GM23338 (cell line): ENCODE measurements at regions not wholly inside any gene's neighbourhood (a gene's known extent, or its start where the extent isn't known, plus 50 kb on each side); places are given as distances from the start of the nearest gene placed in this dataset.

Experiments
- ATAC-seq: fragments of 200-7000 bp; cut with Tn5 transposase; 3 replicates; pipeline ENCODE4 v1.9.1; 2020
- DNase-seq: peaks from one replicate; pipeline ENCODE4 v3.0.0-alpha.2; 2015; ENCODE audit warnings: low spot score
- H2AFZ ChIP-seq: fragments of 200-600 bp; sonication (generic); 2 replicates; pipeline ENCODE4 v1.8.0; 2016; ENCODE audit warnings: antibody characterized with exemption, mild to moderate bottlenecking, moderate library complexity
- H3F3A ChIP-seq: fragments of 200-600 bp; sonication (generic); replicated peaks from 2 replicates; pipeline ENCODE4 v1.8.0; 2017; ENCODE audit warnings: antibody characterized with exemption, mixed run types, low read depth
- H3K27ac ChIP-seq: fragments of 200-600 bp; sonication (generic); 2 replicates; pipeline ENCODE4 v1.6.1; 2016; ENCODE audit warnings: low read depth
- H3K27me3 ChIP-seq: fragments of 200-600 bp; sonication (generic); 2 replicates; pipeline ENCODE4 v1.8.0; 2016; ENCODE audit warnings: mild to moderate bottlenecking, mixed run types, moderate library complexity; ENCODE audit not compliant: insufficient read depth
- H3K36me3 ChIP-seq: fragments of 200-600 bp; sonication (generic); 2 replicates; pipeline ENCODE4 v1.8.0; 2016; ENCODE audit warnings: mild to moderate bottlenecking; ENCODE audit not compliant: insufficient read depth
- H3K4me1 ChIP-seq: fragments of 200-600 bp; sonication (generic); 2 replicates; pipeline ENCODE4 v1.8.0; 2016; ENCODE audit warnings: mild to moderate bottlenecking, moderate library complexity; ENCODE audit not compliant: insufficient read depth
- H3K4me2 ChIP-seq: fragments of 200-600 bp; sonication (generic); 2 replicates; pipeline ENCODE4 v1.7.1; 2017; ENCODE audit warnings: mixed run types
- H3K4me3 ChIP-seq: fragments of 200-600 bp; sonication (generic); 2 replicates; pipeline ENCODE4 v1.6.1; 2016; ENCODE audit warnings: mixed run types
- H3K79me2 ChIP-seq: fragments of 200-600 bp; sonication (generic); replicated peaks from 2 replicates; pipeline ENCODE4 v1.8.0; 2017; ENCODE audit warnings: mild to moderate bottlenecking; ENCODE audit not compliant: insufficient read depth
- H3K9me2 ChIP-seq: fragments of 200-600 bp; sonication (generic); 2 replicates; pipeline ENCODE4 v1.8.0; 2017; ENCODE audit not compliant: insufficient read depth
- H4K20me1 ChIP-seq: fragments of 200-600 bp; sonication (generic); replicated peaks from 2 replicates; pipeline ENCODE4 v1.8.0; 2017; ENCODE audit warnings: mild to moderate bottlenecking; ENCODE audit not compliant: insufficient read depth
- H3K27ac Mint-ChIP-seq: 2 replicates; pipeline ENCODE4 v1.8.0; 2020; ENCODE audit warnings: inconsistent platforms, mild to moderate bottlenecking, moderate library complexity, mixed read lengths
- H3K27me3 Mint-ChIP-seq: 3 replicates; pipeline ENCODE4 v1.8.0; 2022; ENCODE audit warnings: low read depth, mild to moderate bottlenecking, moderate library complexity, mixed read lengths, inconsistent platforms; ENCODE audit not compliant: insufficient read depth, poor library complexity
- H3K36me3 Mint-ChIP-seq: 3 replicates; pipeline ENCODE4 v1.8.0; 2021; ENCODE audit warnings: low read depth, mild to moderate bottlenecking, inconsistent platforms, moderate library complexity, mixed read lengths
- H3K4me1 Mint-ChIP-seq: 3 replicates; pipeline ENCODE4 v1.8.0; 2020; ENCODE audit warnings: mild to moderate bottlenecking, inconsistent platforms, mixed read lengths
- H3K4me3 Mint-ChIP-seq: 3 replicates; pipeline ENCODE4 v1.8.0; 2021; ENCODE audit warnings: moderate library complexity, mild to moderate bottlenecking, inconsistent platforms, mixed read lengths
- H3K9me3 Mint-ChIP-seq: 3 replicates; pipeline ENCODE4 v1.8.0; 2020; ENCODE audit warnings: moderate library complexity, mild to moderate bottlenecking, inconsistent platforms, mixed read lengths
- CREB1 ChIP-seq: fragments of 250-450 bp; sonication (Bioruptor Pico); IDR thresholded peaks from 2 replicates; pipeline ENCODE4 v1.5.0; 2020; ENCODE audit warnings: low read depth, mild to moderate bottlenecking, moderate library complexity
- CTCF ChIP-seq, 2 experiments: fragments of 200-600 bp in 1 of 2; sonication (generic) in 1 of 2; conservative IDR thresholded peaks; 2 replicates each; pipeline versions ENCODE4 v1.5.1 to v1.6.1; 2016 to 2017; ENCODE audit warnings: antibody characterized with exemption in 2 of 2, low read depth in 2 of 2, mild to moderate bottlenecking in 2 of 2, moderate library complexity in 1 of 2
- ETS1 ChIP-seq: IDR thresholded peaks from 2 replicates; pipeline ENCODE4 v1.6.1; 2016; ENCODE audit warnings: antibody characterized with exemption
- EZH2 ChIP-seq: fragments of 200-600 bp; sonication (generic); IDR thresholded peaks from one replicate; pipeline ENCODE4 v1.8.0; 2017; ENCODE audit warnings: antibody characterized with exemption, mild to moderate bottlenecking, low read depth; ENCODE audit not compliant: unreplicated experiment
- EZH2phosphoT487 ChIP-seq: fragments of 200-600 bp; sonication (generic); IDR thresholded peaks from one replicate; pipeline ENCODE4 v1.8.1; 2018; ENCODE audit warnings: antibody characterized with exemption; ENCODE audit not compliant: unreplicated experiment
- JUNB ChIP-seq: IDR thresholded peaks from one replicate; pipeline ENCODE4 v1.6.1; 2016; ENCODE audit warnings: antibody characterized with exemption; ENCODE audit not compliant: unreplicated experiment
- NANOG ChIP-seq: IDR thresholded peaks from 2 replicates; pipeline ENCODE4 v1.6.1; 2016; ENCODE audit warnings: antibody characterized with exemption, borderline replicate concordance
- POLR2AphosphoS5 ChIP-seq: IDR thresholded peaks from 2 replicates; pipeline ENCODE4 v1.6.1; 2016; ENCODE audit warnings: antibody characterized with exemption, low read depth
- REST ChIP-seq: IDR thresholded peaks from one replicate; pipeline ENCODE4 v1.6.1; 2018; ENCODE audit warnings: antibody characterized with exemption; ENCODE audit not compliant: unreplicated experiment
- STAT1 ChIP-seq: IDR thresholded peaks from one replicate; pipeline ENCODE4 v1.6.1; 2016; ENCODE audit warnings: antibody characterized with exemption; ENCODE audit not compliant: unreplicated experiment
- ZNF114 ChIP-seq: fragments of 250-450 bp; sonication (Bioruptor Pico); IDR thresholded peaks from 2 replicates; pipeline ENCODE4 v1.5.0; 2020; ENCODE audit warnings: mild to moderate bottlenecking, moderate library complexity
- ZNF331 ChIP-seq: fragments of 250-450 bp; sonication (Bioruptor Pico); IDR thresholded peaks from 2 replicates; pipeline ENCODE4 v1.5.0; 2020; ENCODE audit warnings: low read depth, mild to moderate bottlenecking, moderate library complexity
- ZNF462 ChIP-seq: fragments of 250-450 bp; sonication (Bioruptor Pico); IDR thresholded peaks from 2 replicates; pipeline ENCODE4 v1.5.0; 2020; ENCODE audit warnings: mild to moderate bottlenecking, moderate library complexity

- H3K9me3 Mint-ChIP-seq, result peaks cover 96% of the 10 kb centered on the region
- H3K27ac ChIP-seq, result no peak overlapping the region
These were observed 135.8 kb upstream of the PEG3 start for GRCh38 chr19:56976300-56976699.

More at GRCh38 chr19:56976300-56976699, 135.8 kb upstream of the PEG3 start:
- no peak for TF ChIP-seq ETS1
- no peak for TF ChIP-seq JUNB
- no peak for TF ChIP-seq ZNF114 (CRISPR knock-in tag)
- TF ChIP-seq REST, result no peak
- TF ChIP-seq EZH2, result no peak
- TF ChIP-seq CTCF (conservative IDR thresholded peaks at IDR 0.05; ENCODE audit: low read depth in 2 of 2), result no peak
- TF ChIP-seq POLR2AphosphoS5, result no peak
- no peak for TF ChIP-seq NANOG
- no peak for TF ChIP-seq CREB1 (CRISPR knock-in tag)
- TF ChIP-seq EZH2phosphoT487, result no peak
- TF ChIP-seq STAT1, result no peak
- TF ChIP-seq ZNF331 (CRISPR knock-in tag), result no peak
- no peak for TF ChIP-seq ZNF462 (CRISPR knock-in tag)
- Histone ChIP-seq H4K20me1 (no peaks in the 10 kb centered on the region), H3K79me2 (no peaks in the 10 kb centered on the region), H2AFZ (no peak overlapping the region), H3K9me2 (no peaks in the 10 kb centered on the region), H3K27me3 (no peaks in the 10 kb centered on the region), H3K36me3 (no peaks in the 10 kb centered on the region), H3K4me1 (no peaks in the 10 kb centered on the region), H3K4me3 (no peak overlapping the region), H3F3A (no peaks in the 10 kb centered on the region), H3K4me2 (no peak overlapping the region)
- DNase-seq (no peak), ATAC-seq (no peak)
- Mint-ChIP-seq H3K4me1 (no peaks in the 10 kb centered on the region), H3K27ac (no peak overlapping the region), H3K4me3 (no peak overlapping the region), H3K36me3 (peaks cover 42% of the 10 kb centered on the region), H3K27me3 (peaks cover 1% of the 10 kb centered on the region)
